Cerebellar cortex (tissue), 1 donor: ENCODE measurements at regions not wholly inside any gene's neighbourhood (a gene's known extent, or its start where the extent isn't known, plus 50 kb on each side); places are given as distances from the start of the nearest gene placed in this dataset.
"Not testable (repeated sequence)": the region's sequence is repeated elsewhere in the genome, so short reads cannot be mapped to it uniquely, and the experiment has no call there.

Experiments
- DNase-seq: peaks from one replicate; pipeline ENCODE4 v3.0.0-alpha.2; 2015; ENCODE audit warnings: low spot score

- DNase-seq: no peak
Measured at GRCh38 chr5:98500811-98501210, 272.7 kb upstream of the RGMB start.

- no peak for DNase-seq
Measured at GRCh38 chr5:98503616-98504015, 269.8 kb upstream of the RGMB start.

- no peak for DNase-seq
Measured at GRCh38 chr5:98504505-98504904, 269.0 kb upstream of the RGMB start.

GRCh38 chr5:98510143-98510985 is 263.1 kb upstream of the RGMB start:
- peak; percentile 2 for DNase-seq

- no peak for DNase-seq
Measured at GRCh38 chr5:98513380-98513779, 260.1 kb upstream of the RGMB start.

GRCh38 chr5:98514215-98514614 is 259.2 kb upstream of the RGMB start:
- DNase-seq: no peak

- no peak for DNase-seq
Measured at GRCh38 chr5:98516701-98517100, 256.8 kb upstream of the RGMB start.

- DNase-seq: no peak
Measured at GRCh38 chr5:98517560-98518366, 255.7 kb upstream of the RGMB start.

- no peak for DNase-seq
Measured at GRCh38 chr5:98518754-98519153, 254.7 kb upstream of the RGMB start.

- DNase-seq: no peak
Measured at GRCh38 chr5:98519571-98519970, 253.9 kb upstream of the RGMB start.

- no peak for DNase-seq
Measured at GRCh38 chr5:98521821-98522220, 251.6 kb upstream of the RGMB start.

GRCh38 chr5:98524773-98525172 is 248.7 kb upstream of the RGMB start:
- no peak for DNase-seq

GRCh38 chr5:98527846-98528245 is 245.6 kb upstream of the RGMB start:
- no peak for DNase-seq

- no peak for DNase-seq
Measured at GRCh38 chr5:98529321-98529720, 244.1 kb upstream of the RGMB start.

GRCh38 chr5:98530224-98530623 is 243.2 kb upstream of the RGMB start:
- no peak for DNase-seq

- no peak for DNase-seq
Measured at GRCh38 chr5:98535901-98536300, 237.6 kb upstream of the RGMB start.

- DNase-seq: no peak
Measured at GRCh38 chr5:98540056-98540455, 233.4 kb upstream of the RGMB start.

- no peak for DNase-seq
Measured at GRCh38 chr5:98541641-98542040, 231.8 kb upstream of the RGMB start.

GRCh38 chr5:98543490-98543889 is 230.0 kb upstream of the RGMB start:
- no peak for DNase-seq

GRCh38 chr5:98546924-98547323 is 226.5 kb upstream of the RGMB start:
- not testable (repeated sequence) for DNase-seq

GRCh38 chr5:98556712-98557111 is 216.8 kb upstream of the RGMB start:
- no peak for DNase-seq

GRCh38 chr5:98557916-98558315 is 215.5 kb upstream of the RGMB start:
- DNase-seq: no peak
